ENCODE measurements at regions not wholly inside any gene's neighbourhood (a gene's known extent, or its start where the extent isn't known, plus 50 kb on each side); places are given as distances from the start of the nearest gene placed in this dataset.

DNA sequence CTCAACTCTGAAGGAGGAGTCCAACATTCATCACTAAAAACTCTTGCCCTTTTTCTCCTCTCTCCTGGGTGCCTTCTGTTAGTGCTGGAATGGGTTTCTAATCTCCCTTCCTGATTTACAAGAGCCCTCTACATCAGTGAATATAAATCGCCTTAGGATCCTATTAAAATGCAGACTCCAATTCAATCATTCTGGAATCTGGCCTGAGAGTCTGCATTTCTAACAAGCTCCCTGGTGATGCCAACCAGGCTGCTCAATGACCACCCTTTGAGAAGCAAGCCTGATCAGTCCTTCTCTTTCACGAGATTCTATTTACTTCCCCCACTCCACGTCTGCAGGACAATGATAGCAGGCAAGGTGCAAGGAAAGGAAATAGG lies 72.8 kb upstream of the E2F3 start:
- H3K27ac ChIP-seq: no peak overlapping the region
- CTCF ChIA-PET: interaction anchor here (0.6 kb wide), 1 partner anchor 34 kb away, joined by 4 read pairs; no protein-coding TSS in a partner anchor
- no peak for TF ChIP-seq CTCF (conservative IDR thresholded peaks at IDR 0.05; ENCODE audit: low read depth)
- no peak for DNase-seq (ENCODE audit: low spot score)
- POLR2A ChIA-PET (ENCODE audit: low non-redundant PET): no interaction called here

GRCh38 chr6:20331042-20331441 lies 70.6 kb upstream of the E2F3 start:
- no peak for DNase-seq (ENCODE audit: low spot score)
- CTCF ChIA-PET: no interaction called here
- no peak for TF ChIP-seq CTCF (conservative IDR thresholded peaks at IDR 0.05; ENCODE audit: low read depth)
- POLR2A ChIA-PET (ENCODE audit: low non-redundant PET): no interaction called here
- H3K27ac ChIP-seq: no peak overlapping the region

GRCh38 chr6:20331625-20332024 lies 70.1 kb upstream of the E2F3 start:
- no peak for DNase-seq (ENCODE audit: low spot score)
- CTCF ChIA-PET: no interaction called here
- H3K27ac ChIP-seq: no peak overlapping the region
- TF ChIP-seq CTCF (conservative IDR thresholded peaks at IDR 0.05; ENCODE audit: low read depth): no peak
- POLR2A ChIA-PET (ENCODE audit: low non-redundant PET): no interaction called here

- H3K27ac ChIP-seq: no peak overlapping the region
- DNase-seq (ENCODE audit: low spot score): no peak
- POLR2A ChIA-PET (ENCODE audit: low non-redundant PET): no interaction called here
- CTCF ChIA-PET: no interaction called here
- TF ChIP-seq CTCF (conservative IDR thresholded peaks at IDR 0.05; ENCODE audit: low read depth): no peak
These were observed 69.2 kb upstream of the E2F3 start for GRCh38 chr6:20332441-20333006.

DNA sequence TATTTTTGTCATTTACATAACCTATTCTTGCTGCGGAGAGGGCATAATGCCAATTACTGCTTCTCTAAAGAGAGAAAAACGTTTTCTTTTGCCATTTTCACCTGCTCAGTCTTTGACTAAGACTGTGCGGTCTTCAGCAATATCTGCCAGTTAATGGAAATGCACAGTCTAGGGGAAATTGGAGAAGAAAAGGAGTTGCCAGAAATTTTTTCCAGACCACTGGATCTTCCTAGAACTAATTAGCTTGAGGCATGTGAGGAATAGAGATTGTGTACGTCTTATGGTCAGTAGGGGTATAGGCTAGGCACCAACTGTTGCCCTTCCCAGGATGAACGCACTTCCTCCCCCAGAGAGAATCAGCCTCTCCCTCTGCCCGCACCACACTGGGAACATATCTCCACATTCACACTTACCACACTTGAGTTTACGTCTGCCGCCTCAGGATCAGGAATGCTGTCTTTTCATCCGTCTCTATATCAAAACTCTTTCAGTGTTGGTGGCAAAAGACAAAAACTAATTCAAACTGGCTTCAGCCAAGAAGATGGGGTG lies 67.9 kb upstream of the E2F3 start:
- DNase-seq (ENCODE audit: low spot score): no peak
- POLR2A ChIA-PET (ENCODE audit: low non-redundant PET): no interaction called here
- no peak for TF ChIP-seq CTCF (conservative IDR thresholded peaks at IDR 0.05; ENCODE audit: low read depth)
- H3K27ac ChIP-seq: no peak overlapping the region
- CTCF ChIA-PET: no interaction called here

GRCh38 chr6:20334334-20334733 lies 67.3 kb upstream of the E2F3 start:
- H3K27ac ChIP-seq: no peak overlapping the region
- ChIA-PET CTCF (no interaction called here), POLR2A (ENCODE audit: low non-redundant PET) (no interaction called here)
- no peak for TF ChIP-seq CTCF (conservative IDR thresholded peaks at IDR 0.05; ENCODE audit: low read depth)
- DNase-seq (ENCODE audit: low spot score): no peak
